Superior temporal gyrus (tissue), 1 donor: ENCODE measurements at regions not wholly inside any gene's neighbourhood (a gene's known extent, or its start where the extent isn't known, plus 50 kb on each side); places are given as distances from the start of the nearest gene placed in this dataset.
"Not testable (repeated sequence)": the region's sequence is repeated elsewhere in the genome, so short reads cannot be mapped to it uniquely, and the experiment has no call there.

Experiments
- DNase-seq: peaks from one replicate; pipeline ENCODE4 v3.0.0-alpha.2; 2016; ENCODE audit errors: extremely low spot score

GRCh38 chr19:30943101-30943843 lies 406.0 kb downstream of the TSHZ3 start:
- DNase-seq: no peak

GRCh38 chr19:30942636-30943035 lies 406.6 kb downstream of the TSHZ3 start:
- DNase-seq: no peak

GRCh38 chr19:30941591-30941990 lies 407.6 kb downstream of the TSHZ3 start:
- no peak for DNase-seq

GRCh38 chr19:30936276-30936675 lies 413.0 kb downstream of the TSHZ3 start:
- no peak for DNase-seq

GRCh38 chr19:30935146-30935545 lies 414.1 kb downstream of the TSHZ3 start:
- DNase-seq: no peak

GRCh38 chr19:30933454-30933853 lies 415.8 kb downstream of the TSHZ3 start:
- not testable (repeated sequence) for DNase-seq

GRCh38 chr19:30932854-30933253 lies 416.4 kb downstream of the TSHZ3 start:
- no peak for DNase-seq

GRCh38 chr19:30930941-30931706 lies 418.1 kb downstream of the TSHZ3 start:
- no peak for DNase-seq

- DNase-seq: no peak
Measured at GRCh38 chr19:30927705-30928104, 421.5 kb downstream of the TSHZ3 start.

GRCh38 chr19:30924670-30925069 lies 424.6 kb downstream of the TSHZ3 start:
- DNase-seq: no peak

GRCh38 chr19:30924069-30924636 lies 425.1 kb downstream of the TSHZ3 start:
- DNase-seq: no peak

- no peak for DNase-seq
Measured at GRCh38 chr19:30923621-30924020, 425.6 kb downstream of the TSHZ3 start.

GRCh38 chr19:30923096-30923495 lies 426.1 kb downstream of the TSHZ3 start:
- no peak for DNase-seq

GRCh38 chr19:30920222-30920621 lies 429.0 kb downstream of the TSHZ3 start:
- no peak for DNase-seq

GRCh38 chr19:30919737-30920136 lies 429.5 kb downstream of the TSHZ3 start:
- DNase-seq: no peak

GRCh38 chr19:30916238-30916637 lies 433.0 kb downstream of the TSHZ3 start:
- no peak for DNase-seq

GRCh38 chr19:30911491-30911890 lies 437.7 kb downstream of the TSHZ3 start:
- DNase-seq: no peak

- DNase-seq: no peak
Measured at GRCh38 chr19:30910485-30911240, 438.6 kb downstream of the TSHZ3 start.

- DNase-seq: no peak
Measured at GRCh38 chr19:30909216-30909615, 440.0 kb downstream of the TSHZ3 start.

GRCh38 chr19:30908262-30908771 lies 440.9 kb downstream of the TSHZ3 start:
- DNase-seq: no peak

GRCh38 chr19:30906871-30907270 lies 442.4 kb downstream of the TSHZ3 start:
- DNase-seq: no peak

- no peak for DNase-seq
Measured at GRCh38 chr19:30900051-30900450, 449.2 kb downstream of the TSHZ3 start.
